HG03354 (cell line): ENCODE measurements at regions not wholly inside any gene's neighbourhood (a gene's known extent, or its start where the extent isn't known, plus 50 kb on each side); places are given as distances from the start of the nearest gene placed in this dataset.
"Not testable (repeated sequence)": the region's sequence is repeated elsewhere in the genome, so short reads cannot be mapped to it uniquely, and the experiment has no call there.

Experiments used
- ATAC-seq: cut with Tn5 transposase; IDR thresholded peaks from one replicate; pipeline ENCODE4 v1.9.1; 2021; ENCODE audit warnings: mild to moderate bottlenecking; ENCODE audit not compliant: unreplicated experiment, poor library complexity, severe bottlenecking

GRCh38 chr13:91241221-91241933 lies 106.1 kb upstream of the MIR17HG start:
- ATAC-seq, result no peak

GRCh38 chr13:91242652-91243051 lies 104.8 kb upstream of the MIR17HG start:
- no peak for ATAC-seq

GRCh38 chr13:91245288-91245687 lies 102.2 kb upstream of the MIR17HG start:
- no peak for ATAC-seq

GRCh38 chr13:91247768-91248167 lies 99.7 kb upstream of the MIR17HG start:
- ATAC-seq, result no peak

GRCh38 chr13:91248249-91248648 lies 99.2 kb upstream of the MIR17HG start:
- no peak for ATAC-seq

GRCh38 chr13:91249370-91249769 lies 98.1 kb upstream of the MIR17HG start:
- no peak for ATAC-seq

GRCh38 chr13:91249861-91250260 lies 97.6 kb upstream of the MIR17HG start:
- no peak for ATAC-seq

- not testable (repeated sequence) for ATAC-seq
These were observed 95.9 kb upstream of the MIR17HG start for GRCh38 chr13:91251573-91251972.

- no peak for ATAC-seq
These were observed 83.0 kb upstream of the MIR17HG start for GRCh38 chr13:91264484-91264883.

GRCh38 chr13:91269237-91269636 lies 78.2 kb upstream of the MIR17HG start:
- no peak for ATAC-seq

GRCh38 chr13:91270031-91270430 lies 77.5 kb upstream of the MIR17HG start:
- ATAC-seq, result no peak

- ATAC-seq, result no peak
These were observed 75.2 kb upstream of the MIR17HG start for GRCh38 chr13:91272235-91272777.

- no peak for ATAC-seq
These were observed 73.8 kb upstream of the MIR17HG start for GRCh38 chr13:91273675-91274074.

GRCh38 chr13:91277013-91277676 lies 70.3 kb upstream of the MIR17HG start:
- ATAC-seq, result no peak

GRCh38 chr13:91278291-91278690 lies 69.2 kb upstream of the MIR17HG start:
- ATAC-seq, result no peak

GRCh38 chr13:91278888-91279287 lies 68.6 kb upstream of the MIR17HG start:
- peak; percentile 39 for ATAC-seq

GRCh38 chr13:91280801-91281200 lies 66.7 kb upstream of the MIR17HG start:
- no peak for ATAC-seq

GRCh38 chr13:91284335-91284734 lies 63.2 kb upstream of the MIR17HG start:
- ATAC-seq, result no peak

- no peak for ATAC-seq
These were observed 61.2 kb upstream of the MIR17HG start for GRCh38 chr13:91286317-91286716.

- no peak for ATAC-seq
These were observed 56.4 kb upstream of the MIR17HG start for GRCh38 chr13:91291078-91291477.

- no peak for ATAC-seq
These were observed 54.8 kb upstream of the MIR17HG start for GRCh38 chr13:91292630-91293221.
